Lower leg skin (tissue), 3 donors: ENCODE measurements at regions not wholly inside any gene's neighbourhood (a gene's known extent, or its start where the extent isn't known, plus 50 kb on each side); places are given as distances from the start of the nearest gene placed in this dataset.
"Not testable (repeated sequence)": the region's sequence is repeated elsewhere in the genome, so short reads cannot be mapped to it uniquely, and the experiment has no call there.

Source experiments
- CTCF ChIP-seq, 3 donors: fragments of 450-650 bp; IDR thresholded peaks; one replicate each; pipeline ENCODE4 v1.5.1; 2016; ENCODE audit warnings: antibody characterized with exemption in 3 of 3, mild to moderate bottlenecking in 3 of 3, moderate library complexity in 2 of 3
- POLR2A ChIP-seq, 2 donors: fragments of 450-650 bp; IDR thresholded peaks; one replicate each; pipeline ENCODE4 v1.6.1; 2016 to 2017; ENCODE audit warnings: antibody characterized with exemption in 2 of 2, mild to moderate bottlenecking in 1 of 2, moderate library complexity in 1 of 2

- not testable (repeated sequence) for TF ChIP-seq POLR2A, CTCF (IDR thresholded peaks at IDR 0.05)
Observed at GRCh38 chr2:147139732-147140131, 705.1 kb upstream of the ACVR2A start.
